ENCODE measurements at regions not wholly inside any gene's neighbourhood (a gene's known extent, or its start where the extent isn't known, plus 50 kb on each side); places are given as distances from the start of the nearest gene placed in this dataset.

- TF ChIP-seq CTCF (conservative IDR thresholded peaks at IDR 0.05) (no peak), ZFX (IDR thresholded peaks at IDR 0.05) (no peak)
- no peak overlapping the region for H3K27ac ChIP-seq
These were observed 92.5 kb upstream of the PFN2 start for GRCh38 chr3:150063237-150063636.

GRCh38 chr3:150062492-150062891, 91.8 kb upstream of the PFN2 start:
- TF ChIP-seq CTCF (conservative IDR thresholded peaks at IDR 0.05), result no peak
- TF ChIP-seq ZFX (IDR thresholded peaks at IDR 0.05), result no peak
- H3K27ac ChIP-seq, result no peak overlapping the region

GRCh38 chr3:150061288-150062024, 90.8 kb upstream of the PFN2 start:
- no peak overlapping the region for H3K27ac ChIP-seq
- no peak for TF ChIP-seq CTCF (conservative IDR thresholded peaks at IDR 0.05)
- TF ChIP-seq ZFX (IDR thresholded peaks at IDR 0.05), result no peak

GRCh38 chr3:150059729-150060128, 89.0 kb upstream of the PFN2 start:
- no peak overlapping the region for H3K27ac ChIP-seq
- TF ChIP-seq CTCF (conservative IDR thresholded peaks at IDR 0.05), result no peak
- no peak for TF ChIP-seq ZFX (IDR thresholded peaks at IDR 0.05)

- no peak overlapping the region for H3K27ac ChIP-seq
- TF ChIP-seq CTCF (conservative IDR thresholded peaks at IDR 0.05) (no peak), ZFX (IDR thresholded peaks at IDR 0.05) (no peak)
These were observed 88.5 kb upstream of the PFN2 start for GRCh38 chr3:150059241-150059640.

GRCh38 chr3:150057227-150057626, 86.5 kb upstream of the PFN2 start:
- H3K27ac ChIP-seq, result no peak overlapping the region
- TF ChIP-seq CTCF (conservative IDR thresholded peaks at IDR 0.05), result no peak
- TF ChIP-seq ZFX (IDR thresholded peaks at IDR 0.05), result no peak

- TF ChIP-seq ZFX (IDR thresholded peaks at IDR 0.05), result no peak
- no peak overlapping the region for H3K27ac ChIP-seq
These were observed 84.6 kb upstream of the PFN2 start for GRCh38 chr3:150055332-150055731.

GRCh38 chr3:150054635-150055034, 83.9 kb upstream of the PFN2 start:
- TF ChIP-seq ZFX (IDR thresholded peaks at IDR 0.05), result no peak
- H3K27ac ChIP-seq, result no peak overlapping the region

Measured in C4-2B (cell line).